Neutrophil (primary cell): ENCODE measurements at regions not wholly inside any gene's neighbourhood (a gene's known extent, or its start where the extent isn't known, plus 50 kb on each side); places are given as distances from the start of the nearest gene placed in this dataset.

Source experiments
- H3K27ac ChIP-seq: fragments of 200-600 bp; sonication (generic); 2 replicates; pipeline ENCODE4 v1.5.1; 2016; ENCODE audit warnings: mild to moderate bottlenecking, moderate library complexity
- H3K27me3 ChIP-seq: fragments of 200-600 bp; sonication (generic); 2 replicates; pipeline ENCODE4 v1.6.0; 2016; ENCODE audit warnings: mild to moderate bottlenecking
- H3K36me3 ChIP-seq: fragments of 200-600 bp; sonication (generic); 2 replicates; pipeline ENCODE4 v1.5.1; 2017
- H3K4me1 ChIP-seq, 2 experiments: fragments of 200-600 bp in 1 of 2; sonication (generic) in 1 of 2; 1 replicate in 1 of 2; 2 replicates in 1 of 2; pipeline versions ENCODE4 v1.5.1 to v1.6.1; 2013 to 2016; ENCODE audit warnings: low read depth in 1 of 2, low read length in 1 of 2, mild to moderate bottlenecking in 1 of 2, moderate library complexity in 1 of 2; ENCODE audit not compliant: control insufficient read depth in 1 of 2, insufficient read depth in 1 of 2
- H3K4me3 ChIP-seq, 2 experiments: fragments of 200-600 bp in 1 of 2; sonication (generic) in 1 of 2; 1 replicate in 1 of 2; 2 replicates in 1 of 2; pipeline ENCODE4 v1.5.1; 2013 to 2016; ENCODE audit warnings: low read depth in 1 of 2, low read length in 1 of 2, mild to moderate bottlenecking in 1 of 2, moderate library complexity in 1 of 2
- H3K9me3 ChIP-seq: fragments of 200-600 bp; sonication (generic); 2 replicates; pipeline ENCODE4 v1.5.1; 2016
- TF ChIP-seq, protein P1 (sequence below): fragments of 200-600 bp; sonication (generic); IDR thresholded peaks from 2 replicates; pipeline ENCODE4 v1.5.1; 2016; ENCODE audit warnings: antibody characterized with exemption

DNA sequence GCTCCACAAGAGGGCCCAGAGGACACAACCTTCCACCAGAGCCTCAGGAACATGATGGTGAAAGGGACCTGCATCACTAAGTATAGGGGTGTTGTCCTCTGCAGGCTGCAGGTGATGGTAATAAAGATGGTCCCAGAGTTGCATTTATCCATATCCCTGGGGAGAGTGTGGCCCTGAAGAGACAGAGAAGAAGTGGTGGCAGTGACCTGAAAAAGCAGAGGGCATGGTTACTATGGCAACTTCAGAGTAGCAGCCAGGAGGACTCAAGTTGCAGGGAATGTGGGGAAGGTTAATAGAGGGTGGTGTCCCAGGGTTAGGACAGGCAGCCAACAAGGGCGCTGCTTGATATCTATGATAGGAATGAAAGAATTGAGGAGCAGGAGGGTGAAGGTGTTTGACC lies 57.1 kb downstream of the HLA-A start:
- Histone ChIP-seq H3K4me1 (peaks cover 0 to 7% of the 10 kb centered on the region in 2 experiments), H3K36me3 (no peaks in the 10 kb centered on the region), H3K27ac (no peak overlapping the region), H3K9me3 (no peaks in the 10 kb centered on the region), H3K27me3 (peaks cover 13% of the 10 kb centered on the region), H3K4me3 (no peak overlapping the region)
- TF ChIP-seq, protein P1, sequence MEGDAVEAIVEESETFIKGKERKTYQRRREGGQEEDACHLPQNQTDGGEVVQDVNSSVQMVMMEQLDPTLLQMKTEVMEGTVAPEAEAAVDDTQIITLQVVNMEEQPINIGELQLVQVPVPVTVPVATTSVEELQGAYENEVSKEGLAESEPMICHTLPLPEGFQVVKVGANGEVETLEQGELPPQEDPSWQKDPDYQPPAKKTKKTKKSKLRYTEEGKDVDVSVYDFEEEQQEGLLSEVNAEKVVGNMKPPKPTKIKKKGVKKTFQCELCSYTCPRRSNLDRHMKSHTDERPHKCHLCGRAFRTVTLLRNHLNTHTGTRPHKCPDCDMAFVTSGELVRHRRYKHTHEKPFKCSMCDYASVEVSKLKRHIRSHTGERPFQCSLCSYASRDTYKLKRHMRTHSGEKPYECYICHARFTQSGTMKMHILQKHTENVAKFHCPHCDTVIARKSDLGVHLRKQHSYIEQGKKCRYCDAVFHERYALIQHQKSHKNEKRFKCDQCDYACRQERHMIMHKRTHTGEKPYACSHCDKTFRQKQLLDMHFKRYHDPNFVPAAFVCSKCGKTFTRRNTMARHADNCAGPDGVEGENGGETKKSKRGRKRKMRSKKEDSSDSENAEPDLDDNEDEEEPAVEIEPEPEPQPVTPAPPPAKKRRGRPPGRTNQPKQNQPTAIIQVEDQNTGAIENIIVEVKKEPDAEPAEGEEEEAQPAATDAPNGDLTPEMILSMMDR = no peak

DNA sequence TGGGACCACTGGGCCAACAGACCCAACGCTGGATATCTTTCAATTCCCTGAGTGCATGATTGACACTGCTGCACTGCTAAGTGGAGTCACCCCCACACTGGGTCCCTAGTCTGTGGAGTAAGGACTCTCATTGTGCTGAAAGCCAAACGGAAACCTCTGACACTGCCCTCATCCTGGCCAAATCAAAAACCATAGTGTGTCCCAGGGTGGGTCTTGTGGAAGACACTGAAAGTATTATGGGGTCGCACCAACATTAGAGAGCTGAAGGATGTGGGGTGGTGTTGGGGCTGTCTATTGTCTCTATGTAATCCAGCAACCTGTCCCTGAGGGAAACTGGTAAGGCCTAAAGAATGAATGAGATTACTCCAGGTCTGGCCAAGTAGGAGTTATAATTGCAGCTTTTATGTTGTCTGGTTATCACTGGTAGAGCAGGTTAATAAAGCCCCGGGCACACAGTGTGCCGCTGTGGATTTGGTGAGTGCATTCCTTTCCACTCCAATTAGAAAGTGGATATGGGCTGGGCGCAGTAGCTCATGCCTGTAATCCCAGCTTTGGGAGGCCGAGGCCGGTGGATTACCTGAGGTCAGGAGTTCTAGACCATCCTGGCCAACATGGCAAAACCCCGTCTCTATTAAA lies 57.9 kb downstream of the HLA-A start:
- H3K27me3 ChIP-seq = peaks cover 22% of the 10 kb centered on the region
- no peaks in the 10 kb centered on the region for H3K9me3 ChIP-seq
- TF ChIP-seq, protein P1 = no peak
- H3K36me3 ChIP-seq = no peaks in the 10 kb centered on the region
- H3K27ac ChIP-seq = no peak overlapping the region
- H3K4me1 ChIP-seq = peaks cover 0 to 6% of the 10 kb centered on the region in 2 experiments
- H3K4me3 ChIP-seq = no peak overlapping the region

DNA sequence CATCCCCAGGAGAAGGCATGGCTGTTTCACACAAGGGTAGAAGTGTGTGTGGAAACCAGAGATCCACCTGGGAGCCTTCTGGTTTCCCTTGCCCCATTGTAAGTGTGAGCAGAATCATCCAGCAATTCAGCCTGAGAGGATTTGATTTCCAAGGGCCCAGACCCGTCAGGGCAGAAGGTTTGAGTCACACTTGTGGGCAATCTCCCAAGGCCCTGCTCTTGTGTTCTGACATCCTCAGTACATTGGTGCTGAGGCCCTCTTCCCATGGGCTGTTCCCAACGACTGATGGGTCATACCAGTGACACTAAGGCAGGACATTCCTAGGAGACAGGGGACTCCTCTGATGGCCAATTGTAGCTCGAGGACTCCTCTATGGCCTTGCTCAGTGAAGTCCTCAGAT lies 58.2 kb upstream of the POLR1H start:
- Histone ChIP-seq H3K27me3 (peaks cover 47% of the 10 kb centered on the region), H3K36me3 (no peaks in the 10 kb centered on the region), H3K27ac (no peak overlapping the region), H3K4me3 (no peak overlapping the region), H3K4me1 (peaks cover 17 to 18% of the 10 kb centered on the region in 2 experiments), H3K9me3 (no peaks in the 10 kb centered on the region)
- TF ChIP-seq, protein P1 = no peak

DNA sequence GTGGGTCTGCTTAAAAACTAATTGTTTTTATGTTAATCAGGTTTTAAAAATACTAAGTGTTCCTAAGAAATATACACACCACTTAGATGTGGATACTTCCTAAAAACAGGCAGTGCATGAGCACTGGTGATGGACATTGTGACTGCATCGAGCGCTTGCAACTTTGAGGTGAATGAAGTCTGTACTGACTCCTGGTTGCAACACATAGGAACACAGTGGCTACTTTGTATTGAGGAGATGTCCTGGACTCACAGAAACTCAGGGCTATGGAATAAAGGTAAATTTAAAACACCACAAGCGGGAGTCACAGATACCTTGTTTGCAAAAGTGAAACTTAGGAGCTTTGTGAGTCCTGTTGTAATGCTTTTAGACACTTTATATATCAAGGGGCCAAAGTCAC lies 55.6 kb upstream of the POLR1H start:
- Histone ChIP-seq H3K27ac (no peak overlapping the region), H3K36me3 (no peaks in the 10 kb centered on the region), H3K27me3 (peaks cover 60% of the 10 kb centered on the region), H3K9me3 (no peaks in the 10 kb centered on the region), H3K4me3 (no peak overlapping the region), H3K4me1 (peaks cover 17 to 18% of the 10 kb centered on the region in 2 experiments)
- TF ChIP-seq, protein P1 = no peak

DNA sequence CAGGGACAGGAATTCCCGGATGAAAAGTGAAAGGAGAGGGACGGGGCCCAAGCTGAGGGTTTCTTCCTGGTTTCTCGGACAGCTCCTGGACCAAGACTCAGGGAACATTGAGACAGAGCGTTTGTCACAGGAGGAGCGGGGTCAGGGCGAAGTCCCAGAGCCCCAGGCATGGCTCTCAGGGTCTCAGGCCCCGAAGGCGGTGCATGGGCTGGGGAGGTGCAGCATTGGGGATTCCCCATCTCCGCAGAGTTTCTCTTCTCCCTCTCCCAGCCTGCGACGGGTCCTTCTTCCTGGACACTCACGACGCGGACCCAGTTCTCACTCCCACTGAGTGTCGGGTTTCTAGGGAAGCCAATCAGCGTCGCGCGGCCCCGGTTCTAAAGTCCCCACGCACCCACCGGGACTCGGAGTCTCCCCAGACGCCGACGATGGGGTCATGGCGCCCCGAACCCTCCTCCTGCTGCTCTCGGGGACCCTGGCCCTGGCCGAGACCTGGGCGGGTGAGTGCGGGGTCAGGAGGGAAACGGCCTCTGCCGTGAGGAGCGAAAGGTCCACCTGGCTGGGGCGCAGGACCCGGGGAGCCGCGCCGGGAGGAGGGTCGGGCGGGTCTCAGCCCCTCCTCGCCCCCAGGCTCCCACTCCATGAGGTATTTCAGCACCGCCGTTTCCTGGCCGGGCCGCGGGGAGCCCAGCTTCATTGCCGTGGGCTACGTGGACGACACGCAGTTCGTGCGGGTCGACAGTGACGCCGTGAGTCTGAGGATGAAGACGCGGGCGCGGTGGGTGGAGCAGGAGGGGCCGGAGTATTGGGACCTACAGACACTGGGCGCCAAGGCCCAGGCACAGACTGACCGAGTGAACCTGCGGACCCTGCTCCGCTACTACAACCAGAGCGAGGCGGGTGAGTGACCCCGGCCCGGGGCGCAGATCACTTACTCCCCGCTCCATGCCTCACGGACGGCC lies 54.6 kb upstream of the POLR1H start:
- Histone ChIP-seq H3K9me3 (no peaks in the 10 kb centered on the region), H3K4me1 (peaks cover 17 to 18% of the 10 kb centered on the region in 2 experiments), H3K36me3 (no peaks in the 10 kb centered on the region), H3K4me3 (peak overlapping the region; percentile 20 to 63), H3K27me3 (peaks cover 60% of the 10 kb centered on the region), H3K27ac (no peak overlapping the region)
- TF ChIP-seq, protein P1 = no peak
